ENCODE measurements at regions not wholly inside any gene's neighbourhood (a gene's known extent, or its start where the extent isn't known, plus 50 kb on each side); places are given as distances from the start of the nearest gene placed in this dataset.

DNA sequence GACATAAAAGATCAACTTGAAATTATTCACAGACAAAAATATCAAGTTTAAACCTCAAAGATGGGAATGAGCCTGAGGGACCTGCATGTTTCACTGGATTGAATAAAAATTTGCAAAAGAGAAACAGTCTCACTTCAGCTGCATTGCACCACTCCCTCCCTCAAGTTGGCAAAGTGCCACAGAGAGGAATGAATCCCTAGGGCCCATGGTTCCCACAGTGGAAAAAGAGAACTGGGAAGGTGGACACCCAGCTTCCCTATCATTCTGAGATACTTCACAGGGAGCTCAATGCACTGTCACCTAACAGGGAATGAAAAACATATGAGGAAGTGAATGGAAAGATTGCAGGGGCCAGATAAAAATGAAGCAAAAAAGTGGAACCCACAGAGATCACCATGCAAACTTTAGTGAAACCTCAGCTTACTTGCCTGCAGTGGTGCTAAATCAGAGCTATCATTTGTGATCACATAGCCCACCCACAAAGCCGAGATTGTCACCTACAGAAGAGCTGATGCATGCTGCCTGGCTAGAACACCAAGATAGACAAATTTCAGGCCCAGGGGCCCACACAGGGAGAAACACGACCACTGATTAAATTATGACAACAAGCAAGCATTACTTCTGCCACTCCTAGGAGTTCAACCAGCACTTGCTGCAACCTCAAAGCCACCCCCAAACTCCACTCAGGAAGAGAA lies 911.3 kb downstream of the LRFN5 start:
- no peak for ATAC-seq
- TF ChIP-seq, protein P1, sequence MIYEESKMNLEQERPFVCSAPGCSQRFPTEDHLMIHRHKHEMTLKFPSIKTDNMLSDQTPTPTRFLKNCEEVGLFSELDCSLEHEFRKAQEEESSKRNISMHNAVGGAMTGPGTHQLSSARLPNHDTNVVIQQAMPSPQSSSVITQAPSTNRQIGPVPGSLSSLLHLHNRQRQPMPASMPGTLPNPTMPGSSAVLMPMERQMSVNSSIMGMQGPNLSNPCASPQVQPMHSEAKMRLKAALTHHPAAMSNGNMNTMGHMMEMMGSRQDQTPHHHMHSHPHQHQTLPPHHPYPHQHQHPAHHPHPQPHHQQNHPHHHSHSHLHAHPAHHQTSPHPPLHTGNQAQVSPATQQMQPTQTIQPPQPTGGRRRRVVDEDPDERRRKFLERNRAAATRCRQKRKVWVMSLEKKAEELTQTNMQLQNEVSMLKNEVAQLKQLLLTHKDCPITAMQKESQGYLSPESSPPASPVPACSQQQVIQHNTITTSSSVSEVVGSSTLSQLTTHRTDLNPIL (CRISPR knock-in tag; IDR thresholded peaks at IDR 0.05; ENCODE audit: low read depth) = no peak
- no peak for TF ChIP-seq TOX (CRISPR knock-in tag; IDR thresholded peaks at IDR 0.05; ENCODE audit: borderline replicate concordance)
- no peak for TF ChIP-seq ZNF8 (CRISPR knock-in tag; IDR thresholded peaks at IDR 0.05)
- TF ChIP-seq ARNTL (CRISPR knock-in tag; IDR thresholded peaks at IDR 0.05; ENCODE audit: borderline replicate concordance, low read depth) = no peak
- no peak for TF ChIP-seq TCF4 (CRISPR knock-in tag; IDR thresholded peaks at IDR 0.05; ENCODE audit: borderline replicate concordance)
- TF ChIP-seq, protein P2, sequence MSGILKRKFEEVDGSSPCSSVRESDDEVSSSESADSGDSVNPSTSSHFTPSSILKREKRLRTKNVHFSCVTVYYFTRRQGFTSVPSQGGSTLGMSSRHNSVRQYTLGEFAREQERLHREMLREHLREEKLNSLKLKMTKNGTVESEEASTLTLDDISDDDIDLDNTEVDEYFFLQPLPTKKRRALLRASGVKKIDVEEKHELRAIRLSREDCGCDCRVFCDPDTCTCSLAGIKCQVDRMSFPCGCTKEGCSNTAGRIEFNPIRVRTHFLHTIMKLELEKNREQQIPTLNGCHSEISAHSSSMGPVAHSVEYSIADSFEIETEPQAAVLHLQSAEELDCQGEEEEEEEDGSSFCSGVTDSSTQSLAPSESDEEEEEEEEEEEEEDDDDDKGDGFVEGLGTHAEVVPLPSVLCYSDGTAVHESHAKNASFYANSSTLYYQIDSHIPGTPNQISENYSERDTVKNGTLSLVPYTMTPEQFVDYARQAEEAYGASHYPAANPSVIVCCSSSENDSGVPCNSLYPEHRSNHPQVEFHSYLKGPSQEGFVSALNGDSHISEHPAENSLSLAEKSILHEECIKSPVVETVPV (CRISPR knock-in tag; IDR thresholded peaks at IDR 0.05) = no peak

DNA sequence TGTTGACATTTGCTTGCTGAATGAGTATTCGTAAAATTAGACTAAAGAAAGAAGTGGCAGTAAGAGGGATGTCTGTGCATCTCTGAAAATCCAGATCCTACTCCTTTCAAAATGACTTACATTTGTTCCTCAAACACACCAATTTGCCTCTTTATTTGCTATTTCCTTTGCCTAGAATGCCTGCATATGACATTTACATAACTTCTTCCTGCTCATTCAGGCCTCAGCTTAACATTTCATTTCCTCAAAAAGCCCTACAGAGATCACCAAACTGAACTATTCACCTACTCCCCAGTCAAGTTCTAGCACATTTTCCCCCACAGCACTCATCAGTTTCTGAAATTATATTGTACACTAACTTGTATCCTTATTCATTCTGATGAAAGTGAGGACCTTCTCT lies 907.2 kb downstream of the LRFN5 start:
- ATAC-seq = no peak
- no peak for TF ChIP-seq ZNF8 (CRISPR knock-in tag; IDR thresholded peaks at IDR 0.05)
- no peak for TF ChIP-seq ZNF565 (CRISPR knock-in tag; conservative IDR thresholded peaks at IDR 0.05; ENCODE audit: low read depth)
- TF ChIP-seq TCF4 (CRISPR knock-in tag; IDR thresholded peaks at IDR 0.05; ENCODE audit: borderline replicate concordance) = no peak
- no peak for TF ChIP-seq ZC3H10 (CRISPR knock-in tag; IDR thresholded peaks at IDR 0.05)
- TF ChIP-seq CSDC2 (CRISPR knock-in tag; IDR thresholded peaks at IDR 0.05) = no peak
- TF ChIP-seq ISL1 (CRISPR knock-in tag; IDR thresholded peaks at IDR 0.05) = no peak
- TF ChIP-seq TOX (CRISPR knock-in tag; IDR thresholded peaks at IDR 0.05; ENCODE audit: borderline replicate concordance) = no peak
- TF ChIP-seq, protein P2 (CRISPR knock-in tag; IDR thresholded peaks at IDR 0.05) = no peak
- TF ChIP-seq, protein P1 (CRISPR knock-in tag; IDR thresholded peaks at IDR 0.05; ENCODE audit: low read depth) = no peak
- TF ChIP-seq GLIS3 (CRISPR knock-in tag; IDR thresholded peaks at IDR 0.05) = no peak
- no peak for TF ChIP-seq ESRRG (CRISPR knock-in tag; IDR thresholded peaks at IDR 0.05)
- TF ChIP-seq ZNF70 (CRISPR knock-in tag; IDR thresholded peaks at IDR 0.05) = no peak
- TF ChIP-seq ARNTL (CRISPR knock-in tag; IDR thresholded peaks at IDR 0.05; ENCODE audit: borderline replicate concordance, low read depth) = no peak
- TF ChIP-seq SNAI2 (CRISPR knock-in tag; IDR thresholded peaks at IDR 0.05) = no peak
- no peak for TF ChIP-seq RARB (CRISPR knock-in tag; IDR thresholded peaks at IDR 0.05)

DNA sequence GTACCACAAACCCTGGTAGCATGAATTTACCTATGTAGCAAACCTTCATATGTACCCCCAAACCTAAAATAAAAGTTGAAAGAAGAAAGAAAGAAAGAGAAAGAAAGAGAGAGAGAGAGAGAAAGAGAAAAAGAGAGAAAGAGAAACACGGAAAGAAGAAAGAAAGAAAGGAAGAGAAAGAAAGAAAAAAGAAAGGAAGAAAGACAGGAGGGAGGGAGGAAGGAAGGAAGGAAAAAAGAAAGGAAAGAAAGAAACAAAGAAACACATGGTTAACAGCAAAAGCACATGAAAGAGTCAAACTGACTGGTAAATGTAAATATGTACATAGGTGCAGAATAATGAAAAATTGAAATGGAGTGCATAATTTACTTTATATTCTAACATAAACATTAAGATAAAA lies 903.4 kb downstream of the LRFN5 start:
- ATAC-seq = no peak
- TF ChIP-seq CSDC2 (CRISPR knock-in tag; IDR thresholded peaks at IDR 0.05) (no peak), ZNF565 (CRISPR knock-in tag; conservative IDR thresholded peaks at IDR 0.05; ENCODE audit: low read depth) (no peak), ZFP30 (CRISPR knock-in tag; IDR thresholded peaks at IDR 0.05) (no peak), SNAI2 (CRISPR knock-in tag; IDR thresholded peaks at IDR 0.05) (no peak), ZNF70 (CRISPR knock-in tag; IDR thresholded peaks at IDR 0.05) (no peak), PPARA (CRISPR knock-in tag; IDR thresholded peaks at IDR 0.05; ENCODE audit: borderline replicate concordance) (no peak), ARNTL (CRISPR knock-in tag; IDR thresholded peaks at IDR 0.05; ENCODE audit: borderline replicate concordance, low read depth) (no peak), ISL1 (CRISPR knock-in tag; IDR thresholded peaks at IDR 0.05) (no peak), RARB (CRISPR knock-in tag; IDR thresholded peaks at IDR 0.05) (no peak), GLIS3 (CRISPR knock-in tag; IDR thresholded peaks at IDR 0.05) (no peak), OSR1 (CRISPR knock-in tag; IDR thresholded peaks at IDR 0.05) (no peak)
- TF ChIP-seq, protein P1 (CRISPR knock-in tag; IDR thresholded peaks at IDR 0.05; ENCODE audit: low read depth) = no peak
- TF ChIP-seq, protein P2 (CRISPR knock-in tag; IDR thresholded peaks at IDR 0.05) = no peak
- TF ChIP-seq, protein P3, sequence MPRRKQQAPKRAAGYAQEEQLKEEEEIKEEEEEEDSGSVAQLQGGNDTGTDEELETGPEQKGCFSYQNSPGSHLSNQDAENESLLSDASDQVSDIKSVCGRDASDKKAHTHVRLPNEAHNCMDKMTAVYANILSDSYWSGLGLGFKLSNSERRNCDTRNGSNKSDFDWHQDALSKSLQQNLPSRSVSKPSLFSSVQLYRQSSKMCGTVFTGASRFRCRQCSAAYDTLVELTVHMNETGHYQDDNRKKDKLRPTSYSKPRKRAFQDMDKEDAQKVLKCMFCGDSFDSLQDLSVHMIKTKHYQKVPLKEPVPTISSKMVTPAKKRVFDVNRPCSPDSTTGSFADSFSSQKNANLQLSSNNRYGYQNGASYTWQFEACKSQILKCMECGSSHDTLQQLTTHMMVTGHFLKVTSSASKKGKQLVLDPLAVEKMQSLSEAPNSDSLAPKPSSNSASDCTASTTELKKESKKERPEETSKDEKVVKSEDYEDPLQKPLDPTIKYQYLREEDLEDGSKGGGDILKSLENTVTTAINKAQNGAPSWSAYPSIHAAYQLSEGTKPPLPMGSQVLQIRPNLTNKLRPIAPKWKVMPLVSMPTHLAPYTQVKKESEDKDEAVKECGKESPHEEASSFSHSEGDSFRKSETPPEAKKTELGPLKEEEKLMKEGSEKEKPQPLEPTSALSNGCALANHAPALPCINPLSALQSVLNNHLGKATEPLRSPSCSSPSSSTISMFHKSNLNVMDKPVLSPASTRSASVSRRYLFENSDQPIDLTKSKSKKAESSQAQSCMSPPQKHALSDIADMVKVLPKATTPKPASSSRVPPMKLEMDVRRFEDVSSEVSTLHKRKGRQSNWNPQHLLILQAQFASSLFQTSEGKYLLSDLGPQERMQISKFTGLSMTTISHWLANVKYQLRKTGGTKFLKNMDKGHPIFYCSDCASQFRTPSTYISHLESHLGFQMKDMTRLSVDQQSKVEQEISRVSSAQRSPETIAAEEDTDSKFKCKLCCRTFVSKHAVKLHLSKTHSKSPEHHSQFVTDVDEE (CRISPR knock-in tag; IDR thresholded peaks at IDR 0.05) = no peak
- TF ChIP-seq, protein P4, sequence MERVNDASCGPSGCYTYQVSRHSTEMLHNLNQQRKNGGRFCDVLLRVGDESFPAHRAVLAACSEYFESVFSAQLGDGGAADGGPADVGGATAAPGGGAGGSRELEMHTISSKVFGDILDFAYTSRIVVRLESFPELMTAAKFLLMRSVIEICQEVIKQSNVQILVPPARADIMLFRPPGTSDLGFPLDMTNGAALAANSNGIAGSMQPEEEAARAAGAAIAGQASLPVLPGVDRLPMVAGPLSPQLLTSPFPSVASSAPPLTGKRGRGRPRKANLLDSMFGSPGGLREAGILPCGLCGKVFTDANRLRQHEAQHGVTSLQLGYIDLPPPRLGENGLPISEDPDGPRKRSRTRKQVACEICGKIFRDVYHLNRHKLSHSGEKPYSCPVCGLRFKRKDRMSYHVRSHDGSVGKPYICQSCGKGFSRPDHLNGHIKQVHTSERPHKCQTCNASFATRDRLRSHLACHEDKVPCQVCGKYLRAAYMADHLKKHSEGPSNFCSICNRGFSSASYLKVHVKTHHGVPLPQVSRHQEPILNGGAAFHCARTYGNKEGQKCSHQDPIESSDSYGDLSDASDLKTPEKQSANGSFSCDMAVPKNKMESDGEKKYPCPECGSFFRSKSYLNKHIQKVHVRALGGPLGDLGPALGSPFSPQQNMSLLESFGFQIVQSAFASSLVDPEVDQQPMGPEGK (CRISPR knock-in tag; IDR thresholded peaks at IDR 0.05; ENCODE audit: borderline replicate concordance) = no peak
